Activated CD8-positive, alpha-beta memory T cell treated with anti-CD3 and anti-CD28 coated beads for 36 hours (primary cell): ENCODE measurements at regions not wholly inside any gene's neighbourhood (a gene's known extent, or its start where the extent isn't known, plus 50 kb on each side); places are given as distances from the start of the nearest gene placed in this dataset.
"Not testable (repeated sequence)": the region's sequence is repeated elsewhere in the genome, so short reads cannot be mapped to it uniquely, and the experiment has no call there.

Source experiments
- CTCF ChIA-PET: fragments of 350-600 bp; sonication (Branson Sonifier 250); formaldehyde crosslinking; loops from one replicate; lab custom pipeline; 2021; ENCODE audit warnings: antibody characterized with exemption; lab: Charles Lee
- POLR2A ChIA-PET: fragments of 350-600 bp; sonication (Branson Sonifier 250); formaldehyde crosslinking; loops from one replicate; lab custom pipeline; 2021; ENCODE audit warnings: antibody characterized with exemption; lab: Charles Lee

- CTCF ChIA-PET: no interaction called here
- POLR2A ChIA-PET: no interaction called here
Measured at GRCh38 chr4:9602389-9602914, 158.2 kb downstream of the DEFB131A start.

GRCh38 chr4:9604031-9604892 is 160.0 kb downstream of the DEFB131A start:
- POLR2A ChIA-PET, CTCF ChIA-PET: not testable (repeated sequence)

DNA sequence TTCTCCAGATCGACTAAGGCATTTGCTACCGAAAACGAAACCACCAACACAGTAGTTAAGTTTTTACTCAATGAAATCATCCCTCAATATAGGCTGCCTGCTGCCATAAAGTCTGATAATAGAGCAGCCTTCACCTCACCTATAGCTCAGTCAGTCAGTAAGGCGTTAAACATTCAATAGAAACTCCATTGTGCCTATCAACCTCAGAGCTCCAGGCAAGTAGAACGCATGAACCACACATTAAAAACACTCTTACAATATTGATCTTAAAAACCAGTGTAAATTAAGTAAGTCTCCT is 160.6 kb downstream of the DEFB131A start:
- CTCF ChIA-PET, POLR2A ChIA-PET: not testable (repeated sequence)

DNA sequence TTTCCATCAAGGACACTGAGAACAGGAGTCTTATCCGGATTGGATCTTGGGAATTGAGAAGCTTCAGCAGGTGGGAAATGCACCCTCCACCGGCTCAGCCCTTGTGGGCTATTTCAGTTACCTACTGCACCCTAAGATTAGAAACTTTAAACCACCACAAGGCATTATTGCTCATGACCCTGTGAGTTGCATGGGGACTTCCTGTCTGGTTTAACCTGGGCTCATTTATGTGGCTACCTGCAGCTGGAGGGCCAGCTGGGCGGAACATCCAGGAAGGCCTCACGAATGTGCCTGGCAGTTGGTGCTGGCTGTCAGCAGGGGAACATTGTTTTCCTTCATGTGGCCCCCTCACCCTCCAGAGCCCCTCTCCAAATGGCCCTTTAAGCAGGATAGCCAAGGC is 164.1 kb downstream of the DEFB131A start:
- CTCF ChIA-PET: no interaction called here
- POLR2A ChIA-PET: no interaction called here

GRCh38 chr4:9610321-9610720 is 166.1 kb downstream of the DEFB131A start:
- POLR2A ChIA-PET: not testable (repeated sequence)
- CTCF ChIA-PET: interaction anchor here (1.3 kb wide), 1 partner anchor 78 kb away, joined by 3 read pairs; no protein-coding TSS in a partner anchor

DNA sequence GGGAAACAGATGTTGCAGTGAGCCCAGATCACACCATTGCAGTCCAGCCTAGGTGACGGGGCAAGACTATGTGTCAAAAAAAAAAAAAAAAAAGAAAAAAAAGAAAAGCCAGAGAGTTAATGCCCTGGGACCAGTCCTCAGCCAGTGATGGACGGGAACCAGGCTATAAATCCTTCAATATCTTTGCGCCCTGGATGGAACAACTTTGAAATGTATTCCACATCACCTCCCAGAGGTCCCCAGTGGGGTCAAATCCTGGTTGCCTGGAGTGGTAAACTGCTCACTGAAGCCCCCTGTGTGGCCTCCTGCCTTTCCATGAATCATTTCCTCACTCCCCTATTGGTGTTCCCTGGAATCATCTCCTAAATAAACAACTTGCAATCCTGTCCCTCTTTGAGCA is 166.9 kb downstream of the DEFB131A start:
- ChIA-PET POLR2A (no interaction called here), CTCF (no interaction called here)

DNA sequence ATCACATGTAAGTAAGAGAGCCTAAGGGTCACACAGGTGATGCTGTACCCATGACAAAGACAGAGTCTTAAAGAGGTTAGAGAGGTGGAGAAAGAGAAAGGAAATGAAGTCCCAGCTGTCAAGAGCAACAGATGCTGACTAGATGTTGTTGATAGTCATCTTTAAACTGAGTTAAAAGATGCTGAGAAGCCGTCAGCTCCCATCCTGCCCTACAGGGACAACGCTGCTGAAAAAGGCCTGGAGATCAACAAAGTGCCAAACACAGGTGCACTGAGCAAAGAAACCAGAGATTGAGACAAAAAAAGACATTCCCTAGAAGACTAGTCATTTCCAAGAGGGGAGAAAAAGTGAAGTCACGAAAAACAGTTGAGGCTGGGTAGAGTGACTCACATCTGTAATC is 145.0 kb upstream of the DRD5 start:
- CTCF ChIA-PET, POLR2A ChIA-PET: not testable (repeated sequence)

GRCh38 chr4:9659678-9660077 is 121.8 kb upstream of the DRD5 start:
- CTCF ChIA-PET: interaction anchor here (1.6 kb wide), 1 partner anchor 128 kb away, joined by 6 read pairs; no protein-coding TSS in a partner anchor
- POLR2A ChIA-PET: not testable (repeated sequence)

DNA sequence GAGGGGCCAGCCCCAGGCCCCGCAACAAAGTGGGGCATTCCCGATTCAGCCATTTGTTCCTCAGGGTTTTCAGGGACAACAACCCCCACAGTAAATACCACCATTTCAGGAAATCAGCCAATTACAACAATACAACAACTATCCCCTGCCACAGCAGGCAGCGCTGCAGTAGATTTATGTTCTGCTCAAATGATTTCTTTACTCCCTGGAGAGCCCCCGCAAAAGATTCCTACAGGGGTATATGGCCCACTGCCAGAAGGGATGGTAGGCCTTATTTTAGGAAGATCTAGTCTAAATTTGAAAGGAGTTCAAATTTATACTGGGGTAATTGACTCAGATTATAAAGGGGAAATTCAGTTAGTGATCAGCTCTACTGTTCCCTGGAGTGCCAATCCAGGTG is 120.5 kb upstream of the DRD5 start:
- POLR2A ChIA-PET: not testable (repeated sequence)
- CTCF ChIA-PET: interaction anchor here (1.6 kb wide), 1 partner anchor 129 kb away, joined by 6 read pairs; no protein-coding TSS in a partner anchor

DNA sequence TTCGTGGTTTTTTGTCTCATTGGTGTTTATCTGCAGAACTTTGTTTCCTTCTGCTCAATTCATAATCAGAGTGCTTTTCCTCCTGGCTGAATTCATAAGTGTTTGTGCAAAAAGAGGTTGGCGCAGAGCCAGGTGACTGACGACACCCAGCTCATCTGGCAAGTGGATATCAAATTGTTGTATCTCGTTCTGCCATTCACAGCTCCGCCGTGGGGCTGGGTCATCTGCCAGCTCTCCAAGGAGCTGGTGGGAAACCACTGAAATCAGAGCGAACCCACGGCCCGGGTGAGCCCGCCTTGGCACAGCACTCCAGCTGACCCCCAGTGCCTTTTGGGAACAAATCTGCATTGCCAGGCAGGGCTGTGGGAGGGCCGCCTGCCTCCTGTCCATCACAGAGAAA is 110.7 kb upstream of the DRD5 start:
- CTCF ChIA-PET, POLR2A ChIA-PET: not testable (repeated sequence)

GRCh38 chr4:9677357-9677756 is 104.1 kb upstream of the DRD5 start:
- POLR2A ChIA-PET, CTCF ChIA-PET: not testable (repeated sequence)

DNA sequence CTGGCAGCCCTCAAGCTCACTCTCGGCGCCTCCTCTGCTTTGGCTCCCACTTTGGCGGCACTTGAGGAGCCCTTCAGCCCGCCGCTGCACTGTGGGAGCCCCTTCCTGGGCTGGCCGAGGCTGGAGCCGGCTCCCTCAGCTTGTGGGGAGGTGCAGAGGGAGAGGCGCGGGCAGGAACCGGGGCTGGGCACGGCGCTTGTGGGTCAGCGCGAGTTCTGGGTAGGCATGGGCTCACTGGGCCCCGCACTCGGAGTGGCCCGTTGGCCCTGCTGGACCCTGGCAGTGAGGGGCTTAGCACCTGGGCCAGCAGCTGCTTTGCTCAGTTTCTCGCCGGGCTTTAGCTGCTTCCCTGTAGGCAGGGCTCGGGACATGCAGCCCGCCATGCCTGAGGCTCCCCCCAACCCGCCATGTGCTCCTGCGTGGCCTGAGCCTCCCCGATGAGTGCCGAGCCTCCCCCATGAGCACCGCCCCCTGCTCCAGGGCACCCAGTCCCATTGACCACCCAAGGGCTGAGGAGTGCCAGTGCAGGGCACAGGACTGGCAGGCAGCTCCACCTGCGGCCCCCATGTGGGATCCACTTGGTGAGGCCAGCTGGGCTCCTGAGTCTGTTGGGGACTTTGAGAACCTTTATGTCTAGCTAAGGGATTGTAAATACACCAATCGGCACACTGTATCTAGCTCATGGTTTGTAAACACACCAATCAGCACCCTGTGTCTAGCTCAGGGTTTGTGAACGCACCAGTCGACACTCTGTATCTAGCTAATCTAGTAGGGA is 101.5 kb upstream of the DRD5 start:
- ChIA-PET POLR2A (no interaction called here), CTCF (no interaction called here)

DNA sequence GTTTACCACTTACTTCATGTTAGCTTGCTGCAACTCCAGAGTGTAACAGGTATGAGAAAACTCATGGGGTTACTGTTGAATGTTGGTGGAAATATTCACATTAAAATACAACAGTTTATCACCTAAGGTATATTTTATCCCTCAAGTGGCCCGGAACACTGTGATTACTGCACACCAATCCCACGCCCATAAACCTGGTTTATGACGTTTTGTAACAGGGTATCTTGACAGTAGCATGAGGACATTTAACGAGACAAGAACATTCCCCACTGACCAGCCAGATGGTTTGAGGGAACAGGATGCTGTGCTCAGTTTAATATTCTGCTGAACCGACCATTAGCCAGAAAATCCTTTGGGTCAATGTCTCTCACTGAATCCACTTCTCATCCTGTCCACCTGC is 98.3 kb upstream of the DRD5 start:
- POLR2A ChIA-PET, CTCF ChIA-PET: not testable (repeated sequence)

- CTCF ChIA-PET: not testable (repeated sequence)
- POLR2A ChIA-PET: interaction anchor here (0.6 kb wide), 1 partner anchor 235 kb away, joined by 5 read pairs; no protein-coding TSS in a partner anchor
Measured at GRCh38 chr4:9685016-9685415, 96.4 kb upstream of the DRD5 start.

GRCh38 chr4:9685692-9686091 is 95.7 kb upstream of the DRD5 start:
- POLR2A ChIA-PET: interaction anchor here (0.6 kb wide), 1 partner anchor 234 kb away, joined by 5 read pairs; no protein-coding TSS in a partner anchor
- CTCF ChIA-PET: no interaction called here

GRCh38 chr4:9690636-9691237 is 90.7 kb upstream of the DRD5 start:
- CTCF ChIA-PET: interaction anchor here (1.4 to 1.5 kb wide), 2 partner anchors 13 to 323 kb away, joined by 3 to 4 read pairs; no protein-coding TSS in a partner anchor
- POLR2A ChIA-PET: not testable (repeated sequence)

GRCh38 chr4:9691238-9692065 is 90.0 kb upstream of the DRD5 start:
- ChIA-PET CTCF (interaction anchor here (1.4 to 1.5 kb wide), 2 partner anchors 12 to 322 kb away, joined by 3 to 4 read pairs; no protein-coding TSS in a partner anchor), POLR2A (no interaction called here)

- POLR2A ChIA-PET, CTCF ChIA-PET: not testable (repeated sequence)
Measured at GRCh38 chr4:9692791-9693491, 88.5 kb upstream of the DRD5 start.
